ENCODE measurements at regions not wholly inside any gene's neighbourhood (a gene's known extent, or its start where the extent isn't known, plus 50 kb on each side); places are given as distances from the start of the nearest gene placed in this dataset.

GRCh38 chr12:19963972-19964371 is 404.4 kb upstream of the PDE3A start:
- no peak for DNase-seq

DNA sequence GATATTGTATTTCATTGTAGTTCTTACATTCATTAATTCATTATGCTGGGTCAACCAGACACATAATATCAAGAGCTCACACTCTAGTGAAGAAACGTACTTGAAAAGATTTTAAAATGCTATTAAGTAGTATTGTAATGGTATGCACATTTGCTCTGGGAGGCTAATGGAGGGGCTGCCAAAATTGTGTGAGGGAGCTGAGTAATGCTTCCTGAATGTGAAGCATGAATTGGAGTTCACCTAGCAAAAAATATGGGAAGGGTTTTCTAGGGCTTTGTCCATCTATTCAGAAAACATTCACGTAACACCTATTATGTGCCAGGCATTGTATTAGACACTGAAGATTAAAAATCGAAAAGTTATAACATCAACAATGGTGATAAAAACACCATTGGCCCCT is 403.8 kb upstream of the PDE3A start:
- no peak for DNase-seq

DNA sequence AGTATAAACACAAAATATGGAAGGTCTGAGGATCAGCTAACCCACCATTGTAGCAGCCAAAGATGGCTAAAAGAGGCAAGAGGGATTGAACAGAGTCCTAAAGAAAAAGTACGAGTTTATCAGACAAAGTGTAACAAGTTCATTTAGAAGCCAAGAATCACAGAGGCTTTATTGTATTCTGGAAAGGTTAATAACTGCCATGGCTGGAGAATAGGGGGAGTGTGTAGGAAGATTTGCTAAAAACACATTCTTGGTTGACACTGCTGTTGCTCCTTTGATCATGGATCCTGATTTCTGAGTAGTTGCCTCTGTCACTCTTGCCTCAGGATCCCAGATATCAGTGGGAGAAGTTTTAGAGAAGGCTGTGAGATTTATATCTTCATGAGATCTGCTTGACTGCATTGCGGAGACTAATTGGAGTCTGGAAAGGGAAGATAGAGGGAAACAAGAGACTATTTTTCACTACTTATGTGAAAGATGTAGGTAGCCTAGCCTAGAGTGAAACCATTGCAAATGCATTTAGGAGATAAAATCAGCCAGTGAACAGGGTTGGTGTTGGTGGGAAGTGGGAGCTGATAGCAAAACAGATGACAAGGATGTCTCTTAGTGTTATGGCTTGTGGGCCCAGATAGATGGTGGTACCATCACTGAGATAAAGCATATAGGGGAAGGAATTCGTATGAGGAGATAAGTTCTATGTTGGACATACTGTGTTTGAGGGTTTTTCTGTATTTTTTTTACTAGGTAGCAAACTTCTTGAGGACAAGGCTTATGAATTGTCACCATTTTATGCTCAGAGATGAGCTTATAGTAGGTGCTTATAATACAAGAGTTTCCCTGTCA is 402.9 kb upstream of the PDE3A start:
- DNase-seq = no peak

DNA sequence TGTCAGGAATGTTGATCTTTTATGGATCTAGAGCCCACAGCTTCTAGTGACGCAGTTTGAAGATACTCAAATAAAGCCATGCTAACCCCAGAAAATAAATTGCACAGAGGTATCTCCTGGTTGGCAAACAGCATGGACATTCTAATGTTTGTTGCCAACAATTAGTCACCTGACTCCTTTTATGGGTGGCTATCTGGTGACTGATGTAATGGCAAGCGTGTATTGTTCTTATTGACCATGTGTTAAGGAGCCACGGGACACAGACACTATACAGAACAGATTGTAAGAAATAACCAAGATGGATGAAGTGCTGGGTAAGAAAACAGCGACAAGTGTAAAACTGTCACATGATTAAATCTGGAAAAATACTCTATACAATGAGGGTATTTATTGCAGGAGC is 401.3 kb upstream of the PDE3A start:
- no peak for DNase-seq

- no peak for DNase-seq
Observed at GRCh38 chr12:19967431-19967830, 400.9 kb upstream of the PDE3A start.

GRCh38 chr12:19970116-19970515 is 398.2 kb upstream of the PDE3A start:
- no peak for DNase-seq

GRCh38 chr12:19970821-19971220 is 397.5 kb upstream of the PDE3A start:
- no peak for DNase-seq

- no peak for DNase-seq
Observed at GRCh38 chr12:19971361-19972280, 396.7 kb upstream of the PDE3A start.

DNA sequence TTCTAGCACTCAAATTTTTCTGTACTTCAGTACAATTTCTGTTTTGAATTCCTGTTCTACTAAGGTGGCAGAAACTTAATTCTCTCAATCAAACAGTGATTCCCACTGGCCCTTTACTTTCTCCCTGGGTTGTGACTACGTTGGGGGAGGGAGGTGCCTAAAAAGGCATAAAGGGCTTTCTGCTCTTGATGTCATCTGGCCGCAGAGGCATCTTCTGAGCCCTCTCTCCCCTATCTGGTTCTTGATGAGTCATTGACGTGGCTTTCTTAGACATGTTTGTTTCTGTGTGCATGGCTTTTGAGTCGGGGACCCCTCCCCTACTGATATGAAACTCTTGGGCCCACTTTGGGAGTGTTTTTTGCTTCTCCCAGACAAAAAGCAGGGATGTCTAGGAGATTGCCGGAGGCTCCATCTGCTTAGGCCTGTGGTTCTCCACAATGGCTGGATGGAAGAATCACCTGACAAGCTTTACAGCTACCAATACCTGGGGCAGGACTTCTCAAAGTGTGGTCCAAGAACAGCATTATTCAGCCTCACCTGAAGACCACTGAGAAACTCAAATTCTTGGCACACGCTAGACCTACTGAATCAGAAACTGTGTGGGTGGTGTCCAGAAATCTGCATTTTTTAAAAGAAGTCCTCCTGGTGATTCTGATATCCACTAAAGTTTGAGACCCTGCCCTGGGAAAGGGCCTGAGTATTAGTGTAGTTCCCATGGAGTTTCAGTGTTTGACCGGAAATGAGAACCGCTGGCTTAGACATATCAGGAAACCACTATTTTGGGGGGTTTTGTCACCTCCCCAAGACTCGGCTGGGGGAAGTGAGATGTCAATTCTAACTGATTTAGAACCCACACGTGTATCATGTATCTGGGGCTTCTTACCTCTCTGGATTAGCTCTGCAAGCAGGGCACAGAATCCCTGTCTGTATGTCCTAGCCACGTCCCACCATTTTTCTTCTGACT is 395.7 kb upstream of the PDE3A start:
- no peak for DNase-seq

DNA sequence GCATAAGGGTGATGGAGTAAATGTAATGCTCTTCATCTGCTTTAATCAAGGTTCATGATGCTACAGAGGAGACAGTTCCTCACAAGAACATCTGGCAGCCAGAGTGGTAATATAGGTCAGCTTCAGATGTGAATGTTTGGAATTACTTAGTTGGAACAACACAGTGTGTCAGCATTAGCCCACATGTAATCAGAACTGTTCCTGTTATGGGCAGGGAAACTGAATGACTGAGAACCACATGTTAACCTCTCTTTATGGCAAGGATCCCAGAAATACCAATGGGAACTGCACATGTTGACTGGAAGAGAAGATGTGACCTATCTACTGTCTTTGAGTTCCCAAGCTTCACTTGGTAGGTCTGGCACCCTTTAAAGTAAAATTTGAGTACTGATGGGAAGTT is 390.1 kb upstream of the PDE3A start:
- DNase-seq = no peak

- no peak for DNase-seq
Observed at GRCh38 chr12:19979584-19979983, 388.8 kb upstream of the PDE3A start.

GRCh38 chr12:19981944-19982343 is 386.4 kb upstream of the PDE3A start:
- no peak for DNase-seq

- no peak for DNase-seq
Observed at GRCh38 chr12:19988001-19988400, 380.3 kb upstream of the PDE3A start.

DNA sequence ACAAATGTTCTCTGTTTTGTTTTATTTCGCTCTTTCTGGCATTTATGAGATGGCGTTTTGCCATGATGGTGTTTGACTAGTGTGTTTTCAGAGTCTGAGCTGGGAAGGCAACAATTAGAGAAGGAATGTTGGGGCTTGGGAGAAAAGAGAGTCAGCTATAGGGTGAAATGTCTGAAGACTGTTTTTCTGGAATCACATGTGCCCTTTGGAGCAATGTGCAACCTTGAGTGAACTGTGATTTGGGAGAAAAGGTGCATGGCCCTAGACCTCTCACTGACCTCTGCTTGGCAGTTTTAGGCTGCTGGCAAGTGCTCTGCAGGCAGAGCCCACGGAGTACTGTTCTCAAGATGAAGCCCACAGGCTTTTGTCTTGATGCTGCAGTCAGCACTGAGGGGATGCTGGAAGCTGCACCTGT is 379.9 kb upstream of the PDE3A start:
- DNase-seq = no peak

- DNase-seq = no peak
Observed at GRCh38 chr12:19988948-19989347, 379.4 kb upstream of the PDE3A start.

- no peak for DNase-seq
Observed at GRCh38 chr12:19991146-19991545, 377.2 kb upstream of the PDE3A start.

GRCh38 chr12:19992311-19992710 is 376.0 kb upstream of the PDE3A start:
- DNase-seq = no peak

DNA sequence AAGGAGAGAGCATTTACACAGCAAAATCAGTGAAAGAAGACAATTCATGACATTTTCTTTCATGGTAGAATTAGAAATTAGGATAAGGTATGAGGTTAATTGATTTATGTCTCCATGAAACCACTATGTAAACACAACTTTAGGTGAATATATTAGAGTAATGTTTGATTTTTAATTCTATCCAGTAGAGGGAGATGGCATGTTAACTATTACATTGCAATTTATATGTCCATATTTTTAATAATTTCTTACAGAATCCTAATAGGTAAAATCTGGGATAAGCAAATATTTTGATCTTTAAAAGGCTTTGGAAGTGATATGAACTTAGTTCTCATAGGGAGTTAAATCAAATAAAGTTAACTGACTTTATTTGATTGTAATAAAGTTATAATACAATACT is 373.4 kb upstream of the PDE3A start:
- DNase-seq = no peak

DNA sequence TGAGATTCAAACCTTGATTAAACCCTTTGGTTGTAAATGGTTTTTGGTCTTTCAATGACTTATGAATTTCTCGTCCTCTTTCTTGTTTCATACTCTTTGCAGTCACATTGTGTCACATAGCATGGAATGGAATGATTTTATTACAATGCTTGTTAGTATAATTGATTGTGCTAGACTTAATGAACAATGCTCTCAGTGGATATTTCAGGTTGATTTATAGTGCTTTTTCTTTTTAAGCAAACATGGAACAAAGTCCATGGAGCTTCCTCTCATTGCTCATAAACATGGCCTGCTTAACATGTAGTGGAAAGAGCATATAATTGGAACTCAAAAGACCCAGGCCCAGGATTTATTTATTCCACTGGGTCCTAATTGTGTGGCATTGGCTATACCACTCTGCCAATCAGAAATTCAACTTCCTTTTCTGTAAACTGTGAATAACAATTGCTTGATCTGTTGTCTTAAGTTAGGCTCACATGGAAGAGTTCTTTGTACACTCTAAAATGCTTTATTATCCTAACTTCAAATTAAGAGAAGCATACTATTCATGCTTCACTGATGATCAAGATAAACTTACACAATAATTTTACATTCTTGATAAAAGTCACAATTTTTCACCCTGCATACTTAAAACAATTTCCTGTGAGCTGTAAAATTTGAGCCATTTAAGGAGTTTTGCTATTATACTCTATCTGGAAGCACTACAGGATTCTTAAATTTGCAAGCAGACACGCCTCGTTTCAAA is 370.5 kb upstream of the PDE3A start:
- DNase-seq = no peak

DNA sequence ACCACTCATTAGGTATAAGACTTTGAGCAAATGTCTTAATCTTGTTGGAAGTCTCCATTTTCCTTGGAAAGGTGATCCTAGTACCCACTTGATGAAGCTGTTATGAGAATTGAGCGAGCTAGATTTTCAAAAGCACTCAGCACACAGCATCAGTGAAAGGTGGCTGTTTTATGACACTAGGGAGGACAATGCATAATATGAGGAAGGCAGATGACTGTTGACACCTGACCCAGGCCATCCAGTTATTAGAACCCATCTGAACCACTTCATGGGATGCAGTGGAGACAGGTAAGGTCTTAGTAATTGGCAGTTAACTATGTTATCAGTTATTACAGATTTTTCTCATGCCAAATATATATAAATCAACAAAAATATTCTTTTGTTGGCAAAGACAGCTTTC is 369.9 kb upstream of the PDE3A start:
- DNase-seq = no peak

- DNase-seq = no peak
Observed at GRCh38 chr12:19998961-19999804, 369.2 kb upstream of the PDE3A start.

Data from cerebellar nuclear complex (tissue), 1 donor.